Testis (tissue), 2 donors: ENCODE measurements at regions not wholly inside any gene's neighbourhood (a gene's known extent, or its start where the extent isn't known, plus 50 kb on each side); places are given as distances from the start of the nearest gene placed in this dataset.

Experiments used
- DNase-seq: peaks from one replicate; pipeline ENCODE4 v3.0.0-alpha.2; 2019
- H3K27ac ChIP-seq, 2 donors: fragments of 200-600 bp; sonication (generic); one replicate each; pipeline ENCODE4 v1.5.1; 2019
- H3K27me3 ChIP-seq: fragments of 200-600 bp; sonication (generic); one replicate; pipeline ENCODE4 v1.5.1; 2019
- H3K36me3 ChIP-seq: fragments of 200-600 bp; sonication (generic); one replicate; pipeline ENCODE4 v1.5.1; 2017; ENCODE audit warnings: low read depth; ENCODE audit errors: missing control alignments
- H3K4me1 ChIP-seq: fragments of 200-600 bp; sonication (generic); one replicate; pipeline ENCODE4 v1.5.1; 2019
- H3K4me3 ChIP-seq, 2 donors: fragments of 200-600 bp; sonication (generic); one replicate each; pipeline ENCODE4 v1.5.1; 2017 to 2019
- H3K9me3 ChIP-seq: fragments of 200-600 bp; sonication (generic); one replicate; pipeline ENCODE4 v1.5.1; 2017
- POLR2A ChIP-seq: fragments of 450-650 bp; IDR thresholded peaks from one replicate; pipeline ENCODE4 v1.6.1; 2017; ENCODE audit warnings: antibody characterized with exemption, mild to moderate bottlenecking, moderate library complexity
- WGBS, 2 donors: methylation state at CpG; one replicate each; pipeline ENCODE4 v1.1.5; 2018; 5-methylcytosine and 5-hydroxymethylcytosine counted together
- intact Hi-C: fragments of 100-400 bp; cut with DNase I; formaldehyde crosslinking; loops from one replicate; pipeline ENCODE4 v1.15.1; 2023; ENCODE audit warnings: low total_unique reads
- TF ChIP-seq, protein P1 (sequence below), 3 experiments: fragments of 450-650 bp in 2 of 3; fragments of 200-600 bp in 1 of 3; sonication (generic) in 1 of 3; IDR thresholded peaks; one replicate each; pipeline ENCODE4 v1.5.1; 2016 to 2019; ENCODE audit warnings: antibody characterized with exemption in 3 of 3, mild to moderate bottlenecking in 2 of 3, moderate library complexity in 1 of 3

DNA sequence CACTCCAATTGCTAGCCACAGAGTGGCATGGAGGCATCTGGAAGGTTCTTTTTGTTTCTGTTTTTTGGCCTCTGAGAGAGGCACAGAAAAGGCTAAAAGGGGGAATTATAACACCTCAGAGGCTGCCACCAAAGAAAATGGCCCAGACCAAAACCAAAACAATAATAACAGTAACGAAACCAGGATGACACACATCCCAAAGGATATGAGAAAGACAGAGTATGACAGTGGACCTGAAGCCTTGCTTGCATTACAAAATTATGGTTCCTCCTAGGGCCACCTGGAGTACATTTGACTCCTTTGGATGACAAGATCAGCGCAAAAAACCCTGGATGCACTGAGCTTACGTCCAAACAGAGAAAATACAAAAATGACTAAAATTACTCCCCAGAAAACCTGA is 152.7 kb downstream of the AEBP2 start:
- no peak overlapping the region for H3K27ac ChIP-seq
- no peaks in the 10 kb centered on the region for H3K9me3 ChIP-seq
- no peak for TF ChIP-seq POLR2A
- TF ChIP-seq, protein P1, sequence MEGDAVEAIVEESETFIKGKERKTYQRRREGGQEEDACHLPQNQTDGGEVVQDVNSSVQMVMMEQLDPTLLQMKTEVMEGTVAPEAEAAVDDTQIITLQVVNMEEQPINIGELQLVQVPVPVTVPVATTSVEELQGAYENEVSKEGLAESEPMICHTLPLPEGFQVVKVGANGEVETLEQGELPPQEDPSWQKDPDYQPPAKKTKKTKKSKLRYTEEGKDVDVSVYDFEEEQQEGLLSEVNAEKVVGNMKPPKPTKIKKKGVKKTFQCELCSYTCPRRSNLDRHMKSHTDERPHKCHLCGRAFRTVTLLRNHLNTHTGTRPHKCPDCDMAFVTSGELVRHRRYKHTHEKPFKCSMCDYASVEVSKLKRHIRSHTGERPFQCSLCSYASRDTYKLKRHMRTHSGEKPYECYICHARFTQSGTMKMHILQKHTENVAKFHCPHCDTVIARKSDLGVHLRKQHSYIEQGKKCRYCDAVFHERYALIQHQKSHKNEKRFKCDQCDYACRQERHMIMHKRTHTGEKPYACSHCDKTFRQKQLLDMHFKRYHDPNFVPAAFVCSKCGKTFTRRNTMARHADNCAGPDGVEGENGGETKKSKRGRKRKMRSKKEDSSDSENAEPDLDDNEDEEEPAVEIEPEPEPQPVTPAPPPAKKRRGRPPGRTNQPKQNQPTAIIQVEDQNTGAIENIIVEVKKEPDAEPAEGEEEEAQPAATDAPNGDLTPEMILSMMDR (IDR thresholded peaks at IDR 0.05) = no peak
- intact Hi-C loops = no loop called here
- H3K4me1 ChIP-seq = no peaks in the 10 kb centered on the region
- H3K27me3 ChIP-seq = no peaks in the 10 kb centered on the region
- H3K4me3 ChIP-seq = no peak overlapping the region
- no peaks in the 10 kb centered on the region for H3K36me3 ChIP-seq
- WGBS, 2 donors = 90 to 94% methylated on average over 3 of the region's 3 CpGs
- no peak for DNase-seq

DNA sequence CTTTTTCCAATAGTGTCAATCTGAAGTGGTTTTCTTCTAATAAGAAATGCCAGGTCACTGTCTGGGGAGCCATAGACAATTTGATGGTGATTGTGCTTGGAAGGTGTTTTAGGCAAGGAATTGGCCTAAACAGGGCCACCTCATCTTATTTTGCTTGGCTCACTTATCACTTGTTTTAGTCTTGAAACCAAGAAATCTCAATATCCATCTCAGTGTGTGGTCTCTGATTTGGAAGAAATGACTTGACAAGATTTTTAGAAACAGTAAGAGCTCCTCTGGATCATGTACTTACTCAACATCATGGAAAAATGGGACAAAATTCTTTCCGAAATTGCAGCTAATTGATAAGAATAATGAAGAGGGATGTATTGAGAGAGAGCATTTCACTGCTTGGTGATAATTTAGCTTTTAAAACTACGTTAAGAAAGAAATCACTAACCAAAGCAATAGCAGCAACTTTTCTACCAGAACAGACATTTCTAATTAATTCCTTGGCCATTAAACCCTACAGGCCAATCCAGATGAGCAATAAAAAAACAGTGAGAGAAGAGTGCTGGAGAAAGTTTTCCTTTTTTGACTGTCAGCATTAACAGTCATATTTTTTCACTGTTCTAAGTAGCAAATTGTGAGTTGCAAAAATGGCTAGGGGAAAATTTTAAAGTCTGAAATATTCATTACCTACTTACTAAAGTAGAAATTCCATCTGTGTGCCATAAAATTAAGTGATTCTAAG is 157.3 kb downstream of the AEBP2 start:
- intact Hi-C loops = no loop called here
- Histone ChIP-seq H3K9me3 (no peaks in the 10 kb centered on the region), H3K4me3 (no peak overlapping the region), H3K27me3 (no peaks in the 10 kb centered on the region), H3K36me3 (no peaks in the 10 kb centered on the region), H3K27ac (peak overlapping the region in 1 of 2 donors; percentile 54), H3K4me1 (no peaks in the 10 kb centered on the region)
- WGBS, 2 donors = 38 to 56% methylated on average over 2 of the region's 2 CpGs
- DNase-seq = no peak
- no peak for TF ChIP-seq POLR2A
- TF ChIP-seq, protein P1 (IDR thresholded peaks at IDR 0.05) = no peak

DNA sequence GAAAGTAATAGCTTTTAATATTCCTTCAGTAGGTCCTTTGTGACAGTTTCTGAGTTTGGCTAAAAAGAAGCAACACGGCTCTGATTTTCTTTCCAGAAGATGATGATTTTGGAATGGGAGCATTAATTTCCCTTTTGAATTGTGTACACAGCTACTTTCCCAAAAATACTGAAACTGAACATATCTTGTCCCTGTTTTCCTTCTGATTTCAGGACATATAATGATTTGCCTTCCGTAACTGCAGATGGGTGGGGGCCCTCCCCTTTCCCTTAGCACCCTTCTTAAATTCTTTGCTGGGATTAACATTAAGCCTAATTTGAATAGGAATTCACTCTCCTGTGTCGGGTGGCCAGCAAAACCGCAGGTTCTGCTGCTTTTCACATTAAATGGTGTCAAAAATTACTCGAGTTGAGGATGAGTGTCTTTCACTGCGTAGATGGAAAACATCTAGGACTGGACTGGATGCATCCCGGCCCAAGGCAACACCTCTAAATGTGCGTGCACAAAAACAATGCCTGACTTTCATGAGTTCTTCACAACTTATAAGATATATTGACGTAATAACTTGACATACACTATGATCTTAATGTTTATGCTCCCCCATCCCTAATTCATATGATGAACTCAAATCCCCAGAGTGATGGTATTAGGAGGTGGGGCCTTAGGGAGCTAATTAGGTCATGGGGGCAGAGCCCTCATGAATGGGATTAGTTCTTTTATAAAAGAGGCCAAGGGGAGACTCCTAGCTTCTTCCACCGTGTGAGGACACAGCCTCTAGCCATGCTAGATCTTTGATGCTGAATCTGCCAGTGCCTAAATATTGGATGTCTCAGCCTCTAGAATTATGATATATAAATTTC is 158.1 kb downstream of the AEBP2 start:
- H3K27ac ChIP-seq = peak overlapping the region in 1 of 2 donors; percentile 54
- 51 to 62% methylated on average over 10 of the region's 10 CpGs for WGBS, 2 donors
- intact Hi-C loops = no loop called here

DNA sequence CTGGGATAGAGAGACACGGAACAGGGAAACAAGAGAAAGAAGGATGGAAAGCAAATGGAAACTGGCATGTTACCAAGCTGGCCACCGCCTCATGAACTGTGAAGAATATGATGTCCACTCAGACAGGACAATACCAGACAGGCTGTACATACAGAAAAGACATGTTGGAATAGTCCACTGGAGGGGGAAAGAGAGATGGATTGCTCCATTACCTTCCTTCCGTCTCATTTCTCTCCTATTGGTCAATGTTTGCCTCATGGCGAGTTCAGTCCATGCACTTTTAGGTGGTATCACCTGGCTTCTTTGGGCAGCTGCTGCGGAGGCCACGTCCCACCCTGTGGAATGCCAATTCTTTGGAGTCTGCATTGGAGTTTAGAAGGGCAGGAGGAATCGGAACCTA is 166.4 kb downstream of the AEBP2 start:
- no peak overlapping the region for H3K27ac ChIP-seq
- 72 to 81% methylated on average over 7 of the region's 7 CpGs for WGBS, 2 donors
- no peaks in the 10 kb centered on the region for H3K27me3 ChIP-seq
- TF ChIP-seq, protein P1 (IDR thresholded peaks at IDR 0.05) = no peak
- no peak for TF ChIP-seq POLR2A
- intact Hi-C loops = no loop called here
- no peaks in the 10 kb centered on the region for H3K4me1 ChIP-seq
- DNase-seq = no peak
- H3K9me3 ChIP-seq = no peaks in the 10 kb centered on the region
- H3K4me3 ChIP-seq = no peak overlapping the region
- no peaks in the 10 kb centered on the region for H3K36me3 ChIP-seq

More for the DNA sequence above, 158.1 kb downstream of the AEBP2 start:
- H3K4me1 ChIP-seq = no peaks in the 10 kb centered on the region
- TF ChIP-seq, protein P1 (IDR thresholded peaks at IDR 0.05) = no peak
- no peak for TF ChIP-seq POLR2A
- no peaks in the 10 kb centered on the region for H3K27me3 ChIP-seq
- H3K36me3 ChIP-seq = no peaks in the 10 kb centered on the region
- no peaks in the 10 kb centered on the region for H3K9me3 ChIP-seq
- H3K4me3 ChIP-seq = no peak overlapping the region
- no peak for DNase-seq
